Brain microvascular endothelial cell (primary cell): ENCODE measurements at regions not wholly inside any gene's neighbourhood (a gene's known extent, or its start where the extent isn't known, plus 50 kb on each side); places are given as distances from the start of the nearest gene placed in this dataset.

Source experiments
- DNase-seq: peaks from one replicate; pipeline ENCODE4 v3.0.0-alpha.2; 2020
- H3K27ac ChIP-seq: fragments of 250-450 bp; sonication (Bioruptor Pico); 2 replicates; pipeline ENCODE4 v1.5.1; 2020; ENCODE audit warnings: mild to moderate bottlenecking, moderate library complexity
- H3K27me3 ChIP-seq: fragments of 250-450 bp; sonication (Bioruptor Pico); replicated peaks from 2 replicates; pipeline ENCODE4 v1.5.1; 2020; ENCODE audit warnings: mild to moderate bottlenecking
- H3K36me3 ChIP-seq: fragments of 250-450 bp; sonication (Bioruptor Pico); replicated peaks from 2 replicates; pipeline ENCODE4 v1.5.1; 2020; ENCODE audit warnings: mild to moderate bottlenecking
- H3K4me3 ChIP-seq: 2 replicates; pipeline ENCODE4 v1.5.1; 2011; ENCODE audit warnings: low read depth, mild to moderate bottlenecking, control low read depth, low read length, moderate library complexity
- CTCF ChIP-seq: IDR thresholded peaks from 2 replicates; pipeline ENCODE4 v1.5.1; 2011; ENCODE audit warnings: low read depth, mild to moderate bottlenecking, moderate library complexity, low read length, control low read depth, inconsistent platforms; ENCODE audit errors: missing control alignments
- in situ Hi-C: cut with HindIII; loops from 2 replicates; pipeline ENCODE4 v1.10.0; 2017; ENCODE audit warnings: low sequenced_read_pairs, low pct_ligation_motif_present

GRCh38 chr2:239690651-239691631 lies 290.1 kb upstream of the HDAC4 start:
- in situ Hi-C loops, result no loop called here
- Histone ChIP-seq H3K36me3 (no peaks in the 10 kb centered on the region), H3K27ac (no peak overlapping the region), H3K4me3 (no peak overlapping the region), H3K27me3 (no peaks in the 10 kb centered on the region)
- TF ChIP-seq CTCF, result no peak
- DNase-seq, result no peak

- Histone ChIP-seq H3K36me3 (no peaks in the 10 kb centered on the region), H3K27ac (no peak overlapping the region), H3K27me3 (no peaks in the 10 kb centered on the region), H3K4me3 (no peak overlapping the region)
- TF ChIP-seq CTCF, result no peak
- DNase-seq, result no peak
- in situ Hi-C loops, result no loop called here
Measured at GRCh38 chr2:239689985-239690384, 289.2 kb upstream of the HDAC4 start.

GRCh38 chr2:239689410-239689809 lies 288.6 kb upstream of the HDAC4 start:
- in situ Hi-C loops, result no loop called here
- DNase-seq, result no peak
- no peak overlapping the region for H3K27ac ChIP-seq
- no peaks in the 10 kb centered on the region for H3K36me3 ChIP-seq
- TF ChIP-seq CTCF, result no peak
- no peak overlapping the region for H3K4me3 ChIP-seq
- no peaks in the 10 kb centered on the region for H3K27me3 ChIP-seq

- Histone ChIP-seq H3K27ac (no peak overlapping the region), H3K4me3 (no peak overlapping the region), H3K36me3 (no peaks in the 10 kb centered on the region), H3K27me3 (no peaks in the 10 kb centered on the region)
- in situ Hi-C loops, result no loop called here
- no peak for DNase-seq
- TF ChIP-seq CTCF, result no peak
Measured at GRCh38 chr2:239688840-239689239, 288.0 kb upstream of the HDAC4 start.

- no peak overlapping the region for H3K4me3 ChIP-seq
- in situ Hi-C loops, result no loop called here
- no peak for TF ChIP-seq CTCF
- no peak for DNase-seq
- no peaks in the 10 kb centered on the region for H3K36me3 ChIP-seq
- no peak overlapping the region for H3K27ac ChIP-seq
- no peaks in the 10 kb centered on the region for H3K27me3 ChIP-seq
Measured at GRCh38 chr2:239688122-239688681, 287.4 kb upstream of the HDAC4 start.
